GM18858 (cell line): ENCODE measurements at regions not wholly inside any gene's neighbourhood (a gene's known extent, or its start where the extent isn't known, plus 50 kb on each side); places are given as distances from the start of the nearest gene placed in this dataset.
"Not testable (repeated sequence)": the region's sequence is repeated elsewhere in the genome, so short reads cannot be mapped to it uniquely, and the experiment has no call there.

Experiments
- ATAC-seq: cut with Tn5 transposase; IDR thresholded peaks from one replicate; pipeline ENCODE4 v1.9.1; 2021; ENCODE audit not compliant: unreplicated experiment

GRCh38 chr5:7269591-7270274 lies 126.2 kb upstream of the ADCY2 start:
- ATAC-seq = no peak

- ATAC-seq = no peak
Observed at GRCh38 chr5:7271435-7272084, 124.4 kb upstream of the ADCY2 start.

GRCh38 chr5:7272408-7272965 lies 123.5 kb upstream of the ADCY2 start:
- no peak for ATAC-seq

GRCh38 chr5:7274203-7274602 lies 121.7 kb upstream of the ADCY2 start:
- no peak for ATAC-seq

GRCh38 chr5:7289634-7290033 lies 106.3 kb upstream of the ADCY2 start:
- not testable (repeated sequence) for ATAC-seq

GRCh38 chr5:7297821-7298220 lies 98.1 kb upstream of the ADCY2 start:
- ATAC-seq = not testable (repeated sequence)

GRCh38 chr5:7299731-7300130 lies 96.2 kb upstream of the ADCY2 start:
- ATAC-seq = not testable (repeated sequence)

GRCh38 chr5:7305000-7305674 lies 90.8 kb upstream of the ADCY2 start:
- not testable (repeated sequence) for ATAC-seq

DNA sequence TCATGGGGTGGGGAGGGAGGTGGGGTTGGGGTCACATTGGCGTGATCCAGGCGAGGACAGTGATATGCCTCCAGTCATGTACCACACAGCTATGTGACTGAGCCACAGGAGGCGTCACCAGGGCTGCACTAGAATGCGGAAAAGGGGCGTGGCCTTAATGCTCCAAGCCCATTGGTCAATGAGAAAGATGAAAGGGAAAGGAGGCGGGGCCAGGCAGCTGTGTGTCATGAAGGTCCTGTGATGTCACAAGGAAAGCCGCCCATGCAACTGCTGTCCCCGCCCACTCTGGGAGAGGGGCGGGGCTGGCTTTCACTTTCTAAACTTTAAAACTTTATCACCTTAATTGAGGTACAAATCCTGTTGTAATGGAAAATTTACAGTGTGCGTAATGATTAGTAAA lies 89.4 kb upstream of the ADCY2 start:
- ATAC-seq = not testable (repeated sequence)

- ATAC-seq = not testable (repeated sequence)
Observed at GRCh38 chr5:7307709-7308108, 88.2 kb upstream of the ADCY2 start.

DNA sequence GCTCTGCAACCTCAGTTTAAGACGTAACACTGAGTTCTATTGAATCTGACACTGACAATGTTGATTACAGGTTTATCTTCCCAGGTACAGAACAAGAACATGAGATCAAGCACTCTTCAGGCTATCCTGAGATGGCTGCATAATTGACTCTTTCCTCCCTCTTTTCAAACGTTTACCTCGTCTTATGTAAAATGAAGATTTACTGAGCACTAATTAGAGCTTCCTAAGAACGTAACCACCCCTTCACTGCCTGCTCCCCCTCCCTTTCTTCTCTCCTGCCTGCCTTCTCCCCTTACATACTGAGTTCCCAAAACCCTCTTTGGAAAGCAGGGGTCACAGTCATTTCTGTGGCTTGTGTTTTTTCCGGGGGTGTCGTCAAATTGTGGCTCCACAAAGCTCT lies 86.2 kb upstream of the ADCY2 start:
- ATAC-seq = not testable (repeated sequence)

DNA sequence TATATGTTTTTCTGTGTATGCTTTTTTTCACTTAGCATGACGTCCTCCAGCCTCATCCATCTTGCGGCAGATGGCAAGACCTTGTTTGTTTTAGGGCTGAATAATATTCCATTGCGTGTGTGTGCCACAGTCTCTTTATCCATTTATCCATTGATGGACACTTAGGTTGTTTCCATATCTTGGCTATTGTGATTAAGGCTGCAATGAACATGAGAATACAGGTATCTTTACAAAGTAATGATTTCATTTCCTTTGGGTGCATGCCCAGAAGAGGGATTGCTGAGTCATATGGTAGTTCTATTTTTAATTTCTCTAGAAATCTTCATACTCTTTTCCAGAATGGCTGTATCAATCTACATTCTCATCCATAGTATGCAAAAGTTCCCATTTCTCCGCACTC lies 85.3 kb upstream of the ADCY2 start:
- ATAC-seq = not testable (repeated sequence)

DNA sequence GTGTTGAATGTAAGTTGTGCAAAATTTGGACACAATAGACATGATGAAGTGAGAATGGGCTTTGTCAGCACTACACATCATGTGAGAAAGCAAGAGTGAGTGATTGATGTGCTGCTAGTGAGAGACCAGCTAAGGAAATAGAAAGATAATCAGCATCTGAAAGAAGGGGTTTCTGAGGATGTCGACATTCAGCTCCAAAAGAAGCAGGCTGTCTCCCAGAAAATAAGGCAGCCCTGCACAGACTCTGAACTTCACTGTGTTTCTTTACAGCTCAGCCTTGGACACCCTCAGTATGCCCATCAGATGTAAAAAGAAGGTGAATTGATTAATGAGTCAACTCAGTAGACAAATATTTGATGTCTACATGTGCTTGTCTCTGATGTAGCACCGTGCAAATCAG lies 80.8 kb upstream of the ADCY2 start:
- ATAC-seq = no peak

- no peak for ATAC-seq
Observed at GRCh38 chr5:7317751-7318150, 78.2 kb upstream of the ADCY2 start.

DNA sequence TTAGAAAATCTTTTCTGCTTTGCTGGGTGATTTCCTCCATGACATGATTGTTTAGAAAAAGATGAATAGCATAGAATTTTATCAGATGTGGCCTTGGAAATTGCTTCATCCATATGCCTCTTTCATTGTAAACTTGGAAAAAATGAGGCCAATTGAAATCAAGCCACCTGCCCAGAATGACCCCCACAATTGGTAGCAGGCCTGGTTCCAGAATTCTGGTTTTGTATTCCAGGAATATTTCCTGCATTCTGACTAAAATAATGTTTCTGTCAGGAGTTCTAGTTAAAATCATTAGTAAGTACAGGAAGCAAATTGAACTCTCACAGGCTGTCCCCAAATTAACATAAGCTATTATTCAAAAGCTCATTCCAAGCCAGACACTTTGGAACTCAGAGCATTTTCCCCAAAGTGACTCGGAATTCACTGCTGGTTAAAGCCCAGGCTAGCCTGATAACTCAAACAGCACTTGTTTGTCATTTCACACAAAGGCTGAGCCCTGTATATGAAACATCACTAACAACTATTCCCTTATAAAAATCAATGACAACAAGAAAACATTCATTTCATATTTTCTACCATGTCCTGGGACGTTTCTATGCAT lies 75.1 kb upstream of the ADCY2 start:
- ATAC-seq = no peak

DNA sequence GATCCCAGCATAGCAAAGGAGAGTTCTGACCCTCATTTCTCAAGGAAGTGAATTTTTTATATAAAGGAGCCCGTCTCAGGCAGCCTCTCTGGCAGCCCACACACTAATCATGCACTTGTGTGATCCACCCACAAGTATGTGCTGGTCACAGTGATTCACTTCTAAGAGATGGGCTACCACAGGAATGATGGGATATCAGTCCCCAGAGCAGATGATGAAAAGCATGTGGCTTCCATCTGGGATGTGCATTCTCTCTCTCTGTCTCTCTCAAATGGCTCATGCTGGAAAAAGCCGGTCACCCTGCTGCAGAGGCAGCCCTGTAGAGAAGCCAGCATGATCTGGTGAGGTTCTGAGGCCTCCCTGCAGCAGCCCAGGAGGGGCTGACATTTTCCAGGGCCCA lies 74.2 kb upstream of the ADCY2 start:
- ATAC-seq = no peak

DNA sequence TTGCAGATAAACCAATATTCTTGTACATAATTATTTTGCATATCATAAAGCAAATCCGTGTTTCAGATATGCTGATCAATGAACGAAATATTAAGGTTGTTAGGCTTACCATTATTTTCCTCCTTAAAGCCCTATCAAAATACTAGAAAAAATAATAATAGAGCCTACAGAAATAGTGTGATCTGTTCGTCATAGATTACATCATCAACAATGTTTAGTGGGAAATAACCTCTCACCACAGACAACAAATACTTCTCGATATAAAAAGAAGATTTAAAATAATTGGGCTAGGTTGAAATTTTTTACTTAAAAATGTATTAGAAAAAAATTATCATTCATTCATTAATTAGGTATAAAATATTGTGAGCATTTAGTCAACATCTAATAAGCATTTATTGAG lies 71.0 kb upstream of the ADCY2 start:
- ATAC-seq = no peak

DNA sequence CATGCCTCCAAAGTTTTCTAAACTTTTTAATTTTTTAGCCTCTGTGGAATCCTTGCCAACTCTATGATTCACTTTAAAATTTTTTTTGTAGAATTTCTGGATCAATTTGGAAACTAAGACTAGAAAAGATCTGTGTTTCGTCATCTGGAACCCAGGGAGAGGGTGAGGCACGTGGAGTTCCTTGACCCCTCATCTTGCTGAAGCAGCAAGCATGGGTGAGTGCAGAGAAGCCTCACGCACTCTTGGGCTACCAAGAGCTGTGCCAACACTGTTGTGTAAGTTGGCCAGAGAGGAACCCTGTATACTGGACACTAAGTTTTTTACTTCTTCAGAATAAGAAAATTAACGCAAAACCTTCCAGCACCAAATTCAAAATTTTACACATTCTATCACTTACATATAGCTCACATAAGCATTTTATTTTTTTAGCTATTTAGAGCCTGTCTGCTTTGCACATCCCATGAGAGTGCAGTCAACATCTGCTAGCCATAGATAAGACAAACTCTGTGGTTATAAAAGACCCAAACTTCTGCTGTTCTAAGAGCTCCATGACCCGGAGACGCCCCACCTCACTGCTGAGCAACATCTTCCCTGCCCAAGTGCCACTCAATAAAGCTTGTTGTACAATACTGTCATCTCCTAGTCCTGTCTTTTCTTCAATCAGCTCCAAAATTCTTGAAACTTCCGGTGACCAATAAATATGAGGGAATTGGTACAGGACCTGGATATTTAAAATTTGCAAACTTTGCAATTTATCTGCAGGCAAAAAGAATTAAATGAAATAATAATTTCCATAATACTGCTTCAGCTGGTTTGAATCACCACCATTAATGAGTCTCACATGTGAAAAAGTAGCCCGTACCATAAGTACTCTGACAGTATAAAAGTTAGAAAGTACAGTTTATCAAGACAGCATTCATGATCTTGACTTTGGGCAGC lies 69.7 kb upstream of the ADCY2 start:
- no peak for ATAC-seq

GRCh38 chr5:7329141-7329540 lies 66.8 kb upstream of the ADCY2 start:
- no peak for ATAC-seq

DNA sequence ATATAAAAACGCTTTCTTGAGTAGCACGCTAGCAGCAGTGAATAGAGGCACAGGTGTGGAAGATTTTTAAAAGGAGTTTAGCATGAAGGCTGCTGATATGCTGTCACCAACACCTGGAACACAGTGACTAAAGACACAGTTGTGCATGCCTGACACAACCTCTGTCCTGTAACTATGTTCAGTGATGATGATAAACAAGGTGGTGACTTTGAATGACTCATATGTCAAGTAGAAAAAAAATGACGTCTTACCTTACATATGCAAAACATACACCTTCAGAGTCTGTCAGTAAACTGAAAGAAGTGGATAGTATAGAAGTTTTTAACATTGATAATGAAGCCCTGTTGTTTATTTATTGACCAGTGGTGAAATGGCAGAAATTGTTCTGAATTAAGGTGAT lies 66.2 kb upstream of the ADCY2 start:
- ATAC-seq = no peak
